NCI-H2171 treated with DMSO at 0.1 percent for 48 hours (cell line): ENCODE measurements at regions not wholly inside any gene's neighbourhood (a gene's known extent, or its start where the extent isn't known, plus 50 kb on each side); places are given as distances from the start of the nearest gene placed in this dataset.

Source experiments
- DNase-seq: peaks from one replicate; lab custom pipeline; 2025; lab: John Stamatoyannopoulos, UW

GRCh38 chr22:27420195-27420816, 381.2 kb downstream of the MN1 start:
- DNase-seq = no peak

- DNase-seq = no peak
Measured at GRCh38 chr22:27420817-27421361, 380.7 kb downstream of the MN1 start.

- no peak for DNase-seq
Measured at GRCh38 chr22:27422442-27422841, 379.1 kb downstream of the MN1 start.

GRCh38 chr22:27424319-27424718, 377.2 kb downstream of the MN1 start:
- no peak for DNase-seq

GRCh38 chr22:27429476-27429875, 372.1 kb downstream of the MN1 start:
- no peak for DNase-seq

- DNase-seq = no peak
Measured at GRCh38 chr22:27431081-27431480, 370.5 kb downstream of the MN1 start.

- DNase-seq = no peak
Measured at GRCh38 chr22:27431896-27432295, 369.7 kb downstream of the MN1 start.

- DNase-seq = no peak
Measured at GRCh38 chr22:27433099-27433498, 368.5 kb downstream of the MN1 start.

- DNase-seq = no peak
Measured at GRCh38 chr22:27433585-27434190, 367.9 kb downstream of the MN1 start.

GRCh38 chr22:27434898-27435297, 366.7 kb downstream of the MN1 start:
- DNase-seq = no peak

GRCh38 chr22:27435844-27436576, 365.5 kb downstream of the MN1 start:
- DNase-seq = peak; percentile 70

GRCh38 chr22:27436591-27436990, 365.0 kb downstream of the MN1 start:
- no peak for DNase-seq

- no peak for DNase-seq
Measured at GRCh38 chr22:27437570-27437969, 364.0 kb downstream of the MN1 start.

- DNase-seq = no peak
Measured at GRCh38 chr22:27438271-27438980, 363.1 kb downstream of the MN1 start.

- no peak for DNase-seq
Measured at GRCh38 chr22:27439131-27439530, 362.4 kb downstream of the MN1 start.

- DNase-seq = no peak
Measured at GRCh38 chr22:27440304-27440865, 361.2 kb downstream of the MN1 start.

GRCh38 chr22:27441706-27442475, 359.7 kb downstream of the MN1 start:
- DNase-seq = no peak

GRCh38 chr22:27443306-27443705, 358.2 kb downstream of the MN1 start:
- DNase-seq = no peak

- DNase-seq = no peak
Measured at GRCh38 chr22:27445881-27446280, 355.7 kb downstream of the MN1 start.

- no peak for DNase-seq
Measured at GRCh38 chr22:27447289-27447688, 354.3 kb downstream of the MN1 start.

GRCh38 chr22:27450448-27450847, 351.1 kb downstream of the MN1 start:
- no peak for DNase-seq
